SK-N-SH treated with all-trans-retinoic acid at 6 μM for 48 hours (cell line): ENCODE measurements at regions not wholly inside any gene's neighbourhood (a gene's known extent, or its start where the extent isn't known, plus 50 kb on each side); places are given as distances from the start of the nearest gene placed in this dataset.

Experiments used
- ARNTL ChIP-seq: fragments of 450-650 bp; formaldehyde crosslinking; IDR thresholded peaks from 2 replicates; pipeline ENCODE4 v1.5.0; 2020; ENCODE audit warnings: low read depth, mild to moderate bottlenecking, moderate library complexity, borderline replicate concordance
- BACH2 ChIP-seq: fragments of 250-450 bp; sonication (Bioruptor Pico); IDR thresholded peaks from 2 replicates; pipeline ENCODE4 v1.9.0; 2021; ENCODE audit warnings: mild to moderate bottlenecking, borderline replicate concordance
- CSDC2 ChIP-seq: fragments of 250-450 bp; sonication (Bioruptor Pico); IDR thresholded peaks from 2 replicates; pipeline ENCODE4 v1.5.0; 2020; ENCODE audit warnings: mild to moderate bottlenecking, moderate library complexity
- CSRNP3 ChIP-seq: fragments of 250-450 bp; sonication (Bioruptor Pico); IDR thresholded peaks from 2 replicates; pipeline ENCODE4 v1.5.1; 2021; ENCODE audit warnings: mild to moderate bottlenecking, moderate library complexity
- ESRRG ChIP-seq: fragments of 250-450 bp; sonication (Bioruptor Pico); IDR thresholded peaks from 2 replicates; pipeline ENCODE4 v1.6.1; 2021; ENCODE audit warnings: mild to moderate bottlenecking
- GLIS3 ChIP-seq: fragments of 250-450 bp; sonication (Bioruptor Pico); IDR thresholded peaks from 2 replicates; pipeline ENCODE4 v1.5.0; 2020; ENCODE audit warnings: mild to moderate bottlenecking, moderate library complexity
- ISL1 ChIP-seq: fragments of 250-450 bp; sonication (Bioruptor Pico); IDR thresholded peaks from 2 replicates; pipeline ENCODE4 v2.1.2; 2022; ENCODE audit warnings: mild to moderate bottlenecking, moderate library complexity
- PATZ1 ChIP-seq: fragments of 250-450 bp; sonication (Bioruptor Pico); IDR thresholded peaks from 2 replicates; pipeline ENCODE4 v1.8.0; 2020; ENCODE audit warnings: mild to moderate bottlenecking, moderate library complexity, borderline replicate concordance
- PPARA ChIP-seq: fragments of 250-450 bp; sonication (Bioruptor Pico); IDR thresholded peaks from 2 replicates; pipeline ENCODE4 v1.5.0; 2020; ENCODE audit warnings: mild to moderate bottlenecking, borderline replicate concordance
- RARB ChIP-seq: fragments of 250-450 bp; sonication (Bioruptor Pico); IDR thresholded peaks from 2 replicates; pipeline ENCODE4 v1.8.0; 2021; ENCODE audit warnings: mild to moderate bottlenecking, moderate library complexity
- SNAI2 ChIP-seq: fragments of 250-450 bp; sonication (Bioruptor Pico); IDR thresholded peaks from 2 replicates; pipeline ENCODE4 v1.5.0; 2020; ENCODE audit warnings: mild to moderate bottlenecking, moderate library complexity
- TOX ChIP-seq: fragments of 250-450 bp; sonication (Bioruptor Pico); IDR thresholded peaks from 2 replicates; pipeline ENCODE4 v1.8.0; 2021; ENCODE audit warnings: mild to moderate bottlenecking, moderate library complexity, borderline replicate concordance
- ZFP3 ChIP-seq: fragments of 250-450 bp; sonication (Bioruptor Pico); IDR thresholded peaks from 2 replicates; pipeline ENCODE4 v1.5.0; 2020; ENCODE audit warnings: mild to moderate bottlenecking, moderate library complexity
- ZFP30 ChIP-seq: fragments of 450-650 bp; formaldehyde crosslinking; IDR thresholded peaks from 2 replicates; pipeline ENCODE4 v1.5.0; 2022; ENCODE audit warnings: mild to moderate bottlenecking, moderate library complexity

DNA sequence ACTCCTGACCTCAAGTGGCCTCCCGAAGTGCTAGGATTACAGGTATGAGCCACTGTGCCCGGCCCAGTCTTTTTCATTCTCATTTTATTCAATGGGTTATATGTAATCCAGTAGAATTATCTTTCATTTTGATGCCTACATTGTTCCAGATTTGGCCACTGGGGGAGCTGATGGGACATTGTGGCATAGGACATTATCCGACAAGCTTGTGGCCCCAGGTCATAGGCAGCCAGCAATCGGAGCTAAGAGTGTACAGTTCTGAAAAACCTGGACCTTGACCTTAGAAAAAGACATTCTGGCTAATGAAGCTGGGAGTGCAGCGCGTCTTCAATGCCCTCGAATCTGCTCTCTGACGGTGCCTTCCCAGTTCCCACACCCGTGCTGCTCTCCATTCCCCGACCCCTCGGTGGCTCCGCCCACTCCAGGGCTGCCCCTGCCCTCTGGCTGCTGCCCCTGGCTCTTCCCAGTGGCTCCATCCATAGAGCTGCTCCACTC, 108.7 kb downstream of the TEX29 start:
- TF ChIP-seq PATZ1 (no peak), ZFP3 (CRISPR knock-in tag) (no peak), BACH2 (CRISPR knock-in tag) (no peak), CSDC2 (CRISPR knock-in tag) (no peak), RARB (CRISPR knock-in tag) (no peak), GLIS3 (CRISPR knock-in tag) (no peak), CSRNP3 (no peak), SNAI2 (CRISPR knock-in tag) (no peak), ESRRG (CRISPR knock-in tag) (no peak), ZFP30 (CRISPR knock-in tag) (no peak), PPARA (no peak), TOX (CRISPR knock-in tag) (no peak), ISL1 (CRISPR knock-in tag) (no peak), ARNTL (CRISPR knock-in tag) (no peak)
